ENCODE measurements at regions not wholly inside any gene's neighbourhood (a gene's known extent, or its start where the extent isn't known, plus 50 kb on each side); places are given as distances from the start of the nearest gene placed in this dataset.

DNA sequence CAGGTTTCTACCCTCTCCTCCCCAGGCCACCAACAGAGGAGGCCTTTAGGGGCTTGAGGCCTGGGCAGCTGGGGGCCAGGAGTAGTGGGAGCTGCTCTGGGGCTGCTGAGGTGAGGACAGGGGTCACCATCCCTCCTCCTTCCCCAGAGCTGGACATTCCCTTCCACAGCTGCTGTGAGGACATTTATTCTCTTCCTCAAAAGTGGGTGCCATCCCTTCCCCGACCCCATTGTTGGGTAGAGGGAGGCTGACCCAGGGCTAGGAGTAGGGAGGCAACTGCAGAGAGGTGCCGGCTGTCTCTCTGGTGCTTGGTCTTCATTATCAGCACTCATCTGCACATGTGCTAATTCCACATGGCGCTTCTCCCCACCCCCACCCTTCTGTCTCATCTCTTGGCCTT lies 113.9 kb upstream of the FBXL7 start:
- TF ChIP-seq, protein P1, sequence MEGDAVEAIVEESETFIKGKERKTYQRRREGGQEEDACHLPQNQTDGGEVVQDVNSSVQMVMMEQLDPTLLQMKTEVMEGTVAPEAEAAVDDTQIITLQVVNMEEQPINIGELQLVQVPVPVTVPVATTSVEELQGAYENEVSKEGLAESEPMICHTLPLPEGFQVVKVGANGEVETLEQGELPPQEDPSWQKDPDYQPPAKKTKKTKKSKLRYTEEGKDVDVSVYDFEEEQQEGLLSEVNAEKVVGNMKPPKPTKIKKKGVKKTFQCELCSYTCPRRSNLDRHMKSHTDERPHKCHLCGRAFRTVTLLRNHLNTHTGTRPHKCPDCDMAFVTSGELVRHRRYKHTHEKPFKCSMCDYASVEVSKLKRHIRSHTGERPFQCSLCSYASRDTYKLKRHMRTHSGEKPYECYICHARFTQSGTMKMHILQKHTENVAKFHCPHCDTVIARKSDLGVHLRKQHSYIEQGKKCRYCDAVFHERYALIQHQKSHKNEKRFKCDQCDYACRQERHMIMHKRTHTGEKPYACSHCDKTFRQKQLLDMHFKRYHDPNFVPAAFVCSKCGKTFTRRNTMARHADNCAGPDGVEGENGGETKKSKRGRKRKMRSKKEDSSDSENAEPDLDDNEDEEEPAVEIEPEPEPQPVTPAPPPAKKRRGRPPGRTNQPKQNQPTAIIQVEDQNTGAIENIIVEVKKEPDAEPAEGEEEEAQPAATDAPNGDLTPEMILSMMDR (IDR thresholded peaks at IDR 0.05): no peak
- no peak for TF ChIP-seq POLR2A (IDR thresholded peaks at IDR 0.05)

Measured in sigmoid colon (tissue), 3 donors.